Retinal pigment epithelial cell (primary cell): ENCODE measurements at regions not wholly inside any gene's neighbourhood (a gene's known extent, or its start where the extent isn't known, plus 50 kb on each side); places are given as distances from the start of the nearest gene placed in this dataset.

Source experiments
- DNase-seq: peaks from one replicate; pipeline ENCODE4 v3.0.0-alpha.2; 2010; ENCODE audit warnings: low read depth
- H3K4me3 ChIP-seq: 2 replicates; pipeline ENCODE4 v1.5.1; 2011; ENCODE audit warnings: mild to moderate bottlenecking, low read length, control low read depth, moderate library complexity
- CTCF ChIP-seq: conservative IDR thresholded peaks from 2 replicates; pipeline ENCODE4 v1.5.1; 2011; ENCODE audit warnings: low read depth, low read length, control low read depth, inconsistent platforms

- no peak overlapping the region for H3K4me3 ChIP-seq
- DNase-seq: no peak
- TF ChIP-seq CTCF: no peak
Observed at GRCh38 chr3:43876648-43877047, 185.9 kb downstream of the ABHD5 start.

DNA sequence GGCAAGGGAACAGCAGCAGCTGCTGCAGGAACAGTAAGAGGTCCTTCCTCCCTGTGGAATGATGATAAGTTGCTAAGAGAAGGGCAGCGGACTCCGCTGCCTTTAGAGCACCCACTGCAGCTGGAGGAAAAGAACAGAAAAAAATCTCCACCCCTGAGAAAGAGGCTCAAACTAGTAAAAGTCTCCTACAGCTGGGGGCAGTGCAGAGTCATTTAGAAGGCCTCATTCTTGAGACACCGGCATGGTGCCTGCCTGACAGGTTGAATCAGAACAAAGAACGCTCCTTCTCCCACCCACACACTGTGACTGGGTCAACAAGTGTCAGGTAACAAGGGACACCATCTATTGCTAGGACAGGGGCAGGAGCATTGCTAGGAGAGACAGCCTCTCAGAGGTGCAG is 188.4 kb downstream of the ABHD5 start:
- TF ChIP-seq CTCF: peak; percentile 52
- no peak for DNase-seq
- no peak overlapping the region for H3K4me3 ChIP-seq

- no peak for TF ChIP-seq CTCF
- DNase-seq: no peak
- no peak overlapping the region for H3K4me3 ChIP-seq
Observed at GRCh38 chr3:43882976-43883680, 192.4 kb downstream of the ABHD5 start.

DNA sequence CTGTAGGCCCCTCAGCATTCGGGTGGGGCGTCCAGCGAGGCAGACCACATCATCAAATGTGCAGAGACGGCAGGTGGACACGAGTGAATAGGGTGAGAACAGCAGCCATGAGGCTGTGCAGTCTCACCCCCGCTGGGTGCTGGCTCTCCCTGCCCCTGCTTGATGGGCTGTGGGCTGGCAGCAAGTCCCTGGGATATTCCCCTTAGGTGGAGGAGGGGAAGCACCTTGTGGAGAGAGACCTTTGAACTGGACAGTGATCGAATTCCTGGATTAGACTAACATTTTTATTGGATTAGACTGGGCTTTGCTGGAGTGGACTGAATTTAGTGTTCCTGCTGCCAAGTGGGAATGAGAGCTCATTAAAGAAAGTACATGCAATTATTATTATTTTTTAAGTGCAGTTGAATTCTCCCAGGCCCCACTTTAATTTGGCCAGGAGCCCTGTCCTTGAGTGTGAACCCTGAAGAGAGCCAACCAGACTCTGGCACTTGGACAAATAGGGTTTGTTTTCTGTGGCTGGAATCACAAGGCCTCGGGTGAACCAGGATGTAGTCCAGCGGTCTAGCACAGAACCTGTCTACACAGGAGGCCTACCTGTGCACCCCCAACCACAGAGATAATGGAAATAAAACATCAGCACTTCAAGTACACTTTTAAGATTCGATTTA is 193.1 kb downstream of the ABHD5 start:
- TF ChIP-seq CTCF: no peak
- H3K4me3 ChIP-seq: no peak overlapping the region
- DNase-seq: peak; percentile 58

DNA sequence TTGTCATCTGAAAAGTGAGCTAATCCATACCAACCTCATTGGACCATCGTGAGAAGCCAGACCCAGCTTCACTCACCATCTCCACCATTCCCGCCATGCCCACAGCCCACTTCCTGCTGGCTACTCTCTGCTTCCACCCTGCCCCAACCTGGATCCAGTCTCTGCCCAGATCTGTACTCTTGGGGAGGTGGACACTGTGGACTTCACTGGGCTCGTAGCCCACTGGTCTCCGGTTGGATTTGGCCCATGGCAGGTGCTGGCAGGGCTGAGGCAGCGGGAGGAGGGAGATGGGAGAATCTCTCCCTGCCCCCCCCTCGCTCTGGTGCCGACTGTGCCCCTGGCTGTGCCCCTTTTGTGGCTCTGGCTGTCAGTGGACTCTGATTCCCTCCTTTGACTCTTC is 193.8 kb downstream of the ABHD5 start:
- DNase-seq: no peak
- no peak for TF ChIP-seq CTCF
- no peak overlapping the region for H3K4me3 ChIP-seq

- no peak for TF ChIP-seq CTCF
- no peak overlapping the region for H3K4me3 ChIP-seq
- DNase-seq: no peak
Observed at GRCh38 chr3:43885908-43886618, 195.3 kb downstream of the ABHD5 start.
